ENCODE measurements at regions not wholly inside any gene's neighbourhood (a gene's known extent, or its start where the extent isn't known, plus 50 kb on each side); places are given as distances from the start of the nearest gene placed in this dataset.

GRCh38 chr9:126750941-126751725 is 53.7 kb upstream of the ZBTB43 start:
- peak; percentile 19 for DNase-seq

GRCh38 chr9:126752376-126752775 is 52.5 kb upstream of the ZBTB43 start:
- DNase-seq = peak; percentile 40

GRCh38 chr9:126752881-126753670 is 51.8 kb upstream of the ZBTB43 start:
- peak; percentile 44 for DNase-seq

GRCh38 chr9:126754436-126755316 is 50.2 kb upstream of the ZBTB43 start:
- DNase-seq = peak; percentile 35
